GM18873 (cell line): ENCODE measurements at regions not wholly inside any gene's neighbourhood (a gene's known extent, or its start where the extent isn't known, plus 50 kb on each side); places are given as distances from the start of the nearest gene placed in this dataset.

ENCODE experiments used
- ATAC-seq: cut with Tn5 transposase; IDR thresholded peaks from one replicate; pipeline ENCODE4 v1.9.1; 2021; ENCODE audit warnings: mild to moderate bottlenecking, moderate library complexity, moderate number of reproducible peaks; ENCODE audit not compliant: unreplicated experiment, low FRiP score

- no peak for ATAC-seq
These were observed 84.0 kb upstream of the TMEFF2 start for GRCh38 chr2:192278701-192279100.

- no peak for ATAC-seq
These were observed 82.9 kb upstream of the TMEFF2 start for GRCh38 chr2:192277494-192278109.

GRCh38 chr2:192275632-192276031, 80.9 kb upstream of the TMEFF2 start:
- ATAC-seq = no peak

GRCh38 chr2:192267484-192267883, 72.8 kb upstream of the TMEFF2 start:
- ATAC-seq = no peak

GRCh38 chr2:192265751-192266150, 71.0 kb upstream of the TMEFF2 start:
- ATAC-seq = no peak

GRCh38 chr2:192254444-192254843, 59.7 kb upstream of the TMEFF2 start:
- ATAC-seq = no peak

GRCh38 chr2:192253692-192254091, 59.0 kb upstream of the TMEFF2 start:
- ATAC-seq = no peak

- no peak for ATAC-seq
These were observed 56.2 kb upstream of the TMEFF2 start for GRCh38 chr2:192250961-192251360.

- ATAC-seq = no peak
These were observed 52.7 kb upstream of the TMEFF2 start for GRCh38 chr2:192247456-192247855.

- ATAC-seq = no peak
These were observed 51.6 kb upstream of the TMEFF2 start for GRCh38 chr2:192246297-192246696.

GRCh38 chr2:192245329-192245728, 50.6 kb upstream of the TMEFF2 start:
- ATAC-seq = no peak
